ENCODE measurements at regions not wholly inside any gene's neighbourhood (a gene's known extent, or its start where the extent isn't known, plus 50 kb on each side); places are given as distances from the start of the nearest gene placed in this dataset.

GRCh38 chr1:58352476-58353092 is 193.9 kb downstream of the OMA1 start:
- Histone ChIP-seq H3K27ac (no peak overlapping the region), H3K4me1 (no peaks in the 10 kb centered on the region), H3K36me3 (no peaks in the 10 kb centered on the region), H3K4me3 (no peak overlapping the region), H3K27me3 (no peaks in the 10 kb centered on the region), H3K9me3 (no peaks in the 10 kb centered on the region)
- TF ChIP-seq CTCF (IDR thresholded peaks at IDR 0.05): no peak
- no peak for TF ChIP-seq POLR2A (IDR thresholded peaks at IDR 0.05)
- no peak for DNase-seq

GRCh38 chr1:58346036-58346355 is 200.5 kb downstream of the OMA1 start:
- H3K4me3 ChIP-seq: no peak overlapping the region
- no peaks in the 10 kb centered on the region for H3K4me1 ChIP-seq
- no peaks in the 10 kb centered on the region for H3K9me3 ChIP-seq
- no peak for TF ChIP-seq POLR2A (IDR thresholded peaks at IDR 0.05)
- H3K27me3 ChIP-seq: no peaks in the 10 kb centered on the region
- H3K27ac ChIP-seq: no peak overlapping the region
- H3K36me3 ChIP-seq: no peaks in the 10 kb centered on the region
- no peak for DNase-seq

GRCh38 chr1:58345215-58346035 is 201.1 kb downstream of the OMA1 start:
- TF ChIP-seq CTCF (IDR thresholded peaks at IDR 0.05) (no peak), POLR2A (IDR thresholded peaks at IDR 0.05) (no peak)
- Histone ChIP-seq H3K9me3 (no peaks in the 10 kb centered on the region), H3K36me3 (no peaks in the 10 kb centered on the region), H3K4me3 (no peak overlapping the region), H3K27me3 (no peaks in the 10 kb centered on the region), H3K27ac (no peak overlapping the region), H3K4me1 (no peaks in the 10 kb centered on the region)
- no peak for DNase-seq

- no peak overlapping the region for H3K4me3 ChIP-seq
- H3K27ac ChIP-seq: no peak overlapping the region
- no peaks in the 10 kb centered on the region for H3K4me1 ChIP-seq
- TF ChIP-seq CTCF (IDR thresholded peaks at IDR 0.05) (no peak), POLR2A (IDR thresholded peaks at IDR 0.05) (no peak)
- no peaks in the 10 kb centered on the region for H3K27me3 ChIP-seq
- no peaks in the 10 kb centered on the region for H3K36me3 ChIP-seq
- no peak for DNase-seq
- H3K9me3 ChIP-seq: no peaks in the 10 kb centered on the region
Measured at GRCh38 chr1:58340185-58340584, 206.3 kb downstream of the OMA1 start.

GRCh38 chr1:58338081-58338480 is 208.4 kb downstream of the OMA1 start:
- no peak overlapping the region for H3K4me3 ChIP-seq
- no peaks in the 10 kb centered on the region for H3K4me1 ChIP-seq
- no peaks in the 10 kb centered on the region for H3K27me3 ChIP-seq
- no peaks in the 10 kb centered on the region for H3K36me3 ChIP-seq
- DNase-seq: no peak
- TF ChIP-seq CTCF (IDR thresholded peaks at IDR 0.05): no peak
- no peak for TF ChIP-seq POLR2A (IDR thresholded peaks at IDR 0.05)
- no peaks in the 10 kb centered on the region for H3K9me3 ChIP-seq
- H3K27ac ChIP-seq: no peak overlapping the region

- H3K4me3 ChIP-seq: no peak overlapping the region
- H3K27ac ChIP-seq: no peak overlapping the region
- no peaks in the 10 kb centered on the region for H3K27me3 ChIP-seq
- H3K4me1 ChIP-seq: no peaks in the 10 kb centered on the region
- no peaks in the 10 kb centered on the region for H3K36me3 ChIP-seq
- no peaks in the 10 kb centered on the region for H3K9me3 ChIP-seq
- no peak for DNase-seq
- TF ChIP-seq CTCF (IDR thresholded peaks at IDR 0.05): no peak
- no peak for TF ChIP-seq POLR2A (IDR thresholded peaks at IDR 0.05)
Measured at GRCh38 chr1:58333511-58333910, 213.0 kb downstream of the OMA1 start.

All from Peyer's patch (tissue), 4 donors.